Neural crest cell (in vitro differentiated cells): ENCODE measurements at regions not wholly inside any gene's neighbourhood (a gene's known extent, or its start where the extent isn't known, plus 50 kb on each side); places are given as distances from the start of the nearest gene placed in this dataset.

Experiments
- DNase-seq: peaks from one replicate; pipeline ENCODE4 v3.0.0; 2021; ENCODE audit warnings: low read depth, mixed read lengths, low spot score
- H3K27ac Mint-ChIP-seq: one replicate; pipeline ENCODE4 v1.8.0; 2021; ENCODE audit warnings: mild to moderate bottlenecking, mixed read lengths; ENCODE audit not compliant: unreplicated experiment
- H3K27me3 Mint-ChIP-seq: 2 replicates; pipeline ENCODE4 v1.8.0; 2021; ENCODE audit warnings: low read depth, mild to moderate bottlenecking, mixed read lengths
- H3K36me3 Mint-ChIP-seq: 2 replicates; pipeline ENCODE4 v1.8.0; 2021; ENCODE audit warnings: low read depth, mild to moderate bottlenecking, mixed read lengths
- H3K4me1 Mint-ChIP-seq: 2 replicates; pipeline ENCODE4 v1.8.0; 2021; ENCODE audit warnings: mixed read lengths
- H3K4me3 Mint-ChIP-seq: one replicate; pipeline ENCODE4 v1.8.0; 2021; ENCODE audit warnings: mild to moderate bottlenecking, mixed read lengths
- H3K9me3 Mint-ChIP-seq: 2 replicates; pipeline ENCODE4 v1.8.0; 2021; ENCODE audit warnings: mixed read lengths
- TF ChIP-seq, protein P1 (sequence below): fragments of 200-600 bp; sonication (generic); conservative IDR thresholded peaks from 2 replicates; pipeline ENCODE4 v1.5.0; 2021; ENCODE audit warnings: antibody characterized with exemption, mild to moderate bottlenecking

GRCh38 chr2:129741623-129742022 lies 237.8 kb upstream of the RAB6C start:
- no peaks in the 10 kb centered on the region for H3K4me1 Mint-ChIP-seq
- no peaks in the 10 kb centered on the region for H3K9me3 Mint-ChIP-seq
- no peak overlapping the region for H3K4me3 Mint-ChIP-seq
- peaks cover 2% of the 10 kb centered on the region for H3K27me3 Mint-ChIP-seq
- H3K36me3 Mint-ChIP-seq = no peaks in the 10 kb centered on the region
- DNase-seq = no peak
- TF ChIP-seq, protein P1, sequence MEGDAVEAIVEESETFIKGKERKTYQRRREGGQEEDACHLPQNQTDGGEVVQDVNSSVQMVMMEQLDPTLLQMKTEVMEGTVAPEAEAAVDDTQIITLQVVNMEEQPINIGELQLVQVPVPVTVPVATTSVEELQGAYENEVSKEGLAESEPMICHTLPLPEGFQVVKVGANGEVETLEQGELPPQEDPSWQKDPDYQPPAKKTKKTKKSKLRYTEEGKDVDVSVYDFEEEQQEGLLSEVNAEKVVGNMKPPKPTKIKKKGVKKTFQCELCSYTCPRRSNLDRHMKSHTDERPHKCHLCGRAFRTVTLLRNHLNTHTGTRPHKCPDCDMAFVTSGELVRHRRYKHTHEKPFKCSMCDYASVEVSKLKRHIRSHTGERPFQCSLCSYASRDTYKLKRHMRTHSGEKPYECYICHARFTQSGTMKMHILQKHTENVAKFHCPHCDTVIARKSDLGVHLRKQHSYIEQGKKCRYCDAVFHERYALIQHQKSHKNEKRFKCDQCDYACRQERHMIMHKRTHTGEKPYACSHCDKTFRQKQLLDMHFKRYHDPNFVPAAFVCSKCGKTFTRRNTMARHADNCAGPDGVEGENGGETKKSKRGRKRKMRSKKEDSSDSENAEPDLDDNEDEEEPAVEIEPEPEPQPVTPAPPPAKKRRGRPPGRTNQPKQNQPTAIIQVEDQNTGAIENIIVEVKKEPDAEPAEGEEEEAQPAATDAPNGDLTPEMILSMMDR = no peak
- H3K27ac Mint-ChIP-seq = no peak overlapping the region

DNA sequence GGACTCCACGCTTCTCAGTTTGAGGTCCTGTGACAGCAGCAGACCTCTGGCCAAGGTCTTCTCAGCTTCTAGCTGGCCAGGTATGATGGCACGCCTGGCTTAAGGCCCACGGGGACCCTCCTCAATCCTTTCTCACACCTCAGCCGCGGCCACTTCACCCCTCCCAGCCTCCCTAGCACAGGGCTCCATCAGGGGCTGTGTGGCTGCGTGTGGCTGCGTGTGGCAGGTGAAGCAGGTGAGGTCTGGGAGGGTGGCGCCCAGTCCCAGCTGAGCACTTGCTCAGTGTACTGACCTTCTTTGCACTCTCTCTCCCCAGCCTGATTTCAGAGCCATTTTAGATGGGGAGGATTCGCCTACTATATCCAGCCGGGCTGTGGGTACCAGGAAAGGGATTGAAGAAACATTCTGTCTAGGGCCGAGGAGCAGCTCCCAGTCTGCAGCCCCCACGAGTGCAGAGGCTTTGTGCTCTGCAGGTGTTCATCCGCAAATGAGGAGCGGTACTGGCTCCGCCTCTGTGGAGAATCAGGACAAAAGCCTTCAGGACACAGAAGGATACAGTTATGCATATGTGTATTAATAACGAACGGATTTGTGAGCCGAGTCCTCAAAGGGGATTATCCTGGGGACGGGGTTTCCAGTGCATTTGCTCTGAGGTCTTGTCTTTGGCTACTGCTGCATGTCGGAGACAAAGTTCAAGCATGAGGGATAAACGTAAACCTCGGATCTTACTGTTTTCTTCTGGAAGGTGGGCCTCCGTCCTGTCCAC lies 236.9 kb upstream of the RAB6C start:
- DNase-seq = no peak
- no peaks in the 10 kb centered on the region for H3K4me1 Mint-ChIP-seq
- TF ChIP-seq, protein P1 = no peak
- no peak overlapping the region for H3K4me3 Mint-ChIP-seq
- no peak overlapping the region for H3K27ac Mint-ChIP-seq
- no peaks in the 10 kb centered on the region for H3K36me3 Mint-ChIP-seq
- H3K27me3 Mint-ChIP-seq = peaks cover 2% of the 10 kb centered on the region
- H3K9me3 Mint-ChIP-seq = no peaks in the 10 kb centered on the region

GRCh38 chr2:129744141-129744540 lies 235.3 kb upstream of the RAB6C start:
- DNase-seq = no peak
- Mint-ChIP-seq H3K9me3 (no peaks in the 10 kb centered on the region), H3K36me3 (no peaks in the 10 kb centered on the region), H3K4me3 (no peak overlapping the region), H3K27me3 (peaks cover 2% of the 10 kb centered on the region), H3K4me1 (no peaks in the 10 kb centered on the region), H3K27ac (no peak overlapping the region)
- TF ChIP-seq, protein P1 = no peak

GRCh38 chr2:129744649-129745048 lies 234.8 kb upstream of the RAB6C start:
- Mint-ChIP-seq H3K36me3 (no peaks in the 10 kb centered on the region), H3K27ac (no peak overlapping the region), H3K27me3 (peaks cover 2% of the 10 kb centered on the region), H3K9me3 (no peaks in the 10 kb centered on the region), H3K4me3 (no peak overlapping the region), H3K4me1 (no peaks in the 10 kb centered on the region)
- TF ChIP-seq, protein P1 = no peak
- DNase-seq = no peak

GRCh38 chr2:129747500-129748125 lies 231.9 kb upstream of the RAB6C start:
- TF ChIP-seq, protein P1 = no peak
- Mint-ChIP-seq H3K4me3 (no peak overlapping the region), H3K36me3 (no peaks in the 10 kb centered on the region), H3K27ac (no peak overlapping the region), H3K9me3 (peaks cover 9% of the 10 kb centered on the region), H3K27me3 (peaks cover 6% of the 10 kb centered on the region), H3K4me1 (no peaks in the 10 kb centered on the region)
- no peak for DNase-seq
